ENCODE measurements at regions not wholly inside any gene's neighbourhood (a gene's known extent, or its start where the extent isn't known, plus 50 kb on each side); places are given as distances from the start of the nearest gene placed in this dataset.

DNA sequence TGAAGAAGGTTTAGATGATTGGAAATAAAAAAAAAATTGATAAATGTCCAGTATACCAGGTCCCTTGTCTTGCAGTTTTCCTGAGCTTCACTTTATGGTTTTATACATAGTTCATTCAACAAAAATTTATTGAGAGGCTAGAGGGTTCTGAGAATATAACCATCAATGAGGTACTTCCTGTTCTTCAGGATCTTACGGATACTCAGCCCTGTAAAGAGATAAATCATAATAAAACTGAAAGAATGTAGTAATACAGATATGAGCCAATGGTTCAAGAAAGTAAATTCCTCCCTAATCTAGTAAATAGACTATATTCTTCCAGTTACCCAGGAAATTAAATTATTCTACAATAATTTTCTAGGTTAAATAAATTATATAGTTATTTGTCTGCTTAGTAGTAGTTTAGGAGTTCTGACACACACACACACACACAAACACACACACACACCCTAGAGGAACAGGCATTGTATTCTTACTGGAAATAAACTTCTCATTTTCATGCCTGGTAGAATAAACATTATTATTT lies 70.4 kb upstream of the HMCN1 start:
- TF ChIP-seq CTCF (IDR thresholded peaks at IDR 0.05) (no peak), POLR2A (IDR thresholded peaks at IDR 0.05) (no peak)
